ENCODE measurements at regions not wholly inside any gene's neighbourhood (a gene's known extent, or its start where the extent isn't known, plus 50 kb on each side); places are given as distances from the start of the nearest gene placed in this dataset.

DNA sequence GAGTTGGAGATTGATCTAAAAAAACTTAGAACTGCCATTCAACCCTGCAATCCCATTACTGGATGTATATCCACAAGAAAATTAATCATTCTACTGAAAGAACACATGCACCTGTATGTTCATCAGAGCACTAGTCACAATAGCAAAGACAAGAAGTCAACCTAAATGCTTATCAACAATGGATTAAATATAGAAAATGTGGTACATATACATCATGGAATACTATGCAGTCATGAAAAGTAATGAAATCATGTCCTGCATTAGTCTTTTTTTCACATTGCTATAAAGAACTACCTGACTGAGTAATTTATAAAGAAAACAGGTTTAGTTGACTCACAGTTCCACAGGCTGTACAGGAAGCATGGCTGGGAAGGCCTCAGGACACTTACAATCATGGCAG lies 850.5 kb downstream of the TECRL start:
- TF ChIP-seq POLR2A (IDR thresholded peaks at IDR 0.05; ENCODE audit: low read depth, low read length) (no peak), TAF1 (IDR thresholded peaks at IDR 0.05; ENCODE audit: low read depth, low read length) (no peak), POLR2AphosphoS5 (IDR thresholded peaks at IDR 0.05; ENCODE audit: low read depth, low read length) (no peak), SPI1 (IDR thresholded peaks at IDR 0.05; ENCODE audit: low read depth, low read length) (no peak), PAX5 (IDR thresholded peaks at IDR 0.05; ENCODE audit: insufficient read depth, low read length, severe bottlenecking) (no peak), POU2F2 (IDR thresholded peaks at IDR 0.05; ENCODE audit: low read depth, low read length) (no peak)
